22Rv1 (cell line): ENCODE measurements at regions not wholly inside any gene's neighbourhood (a gene's known extent, or its start where the extent isn't known, plus 50 kb on each side); places are given as distances from the start of the nearest gene placed in this dataset.

Experiments
- ZFX ChIP-seq: fragments of 450-650 bp; IDR thresholded peaks from 2 replicates; pipeline ENCODE4 v1.6.1; 2017; ENCODE audit warnings: antibody characterized with exemption, borderline replicate concordance
- TF ChIP-seq, protein P1 (sequence below): fragments of 450-650 bp; IDR thresholded peaks from 2 replicates; pipeline ENCODE4 v1.5.1; 2017; ENCODE audit warnings: mild to moderate bottlenecking

DNA sequence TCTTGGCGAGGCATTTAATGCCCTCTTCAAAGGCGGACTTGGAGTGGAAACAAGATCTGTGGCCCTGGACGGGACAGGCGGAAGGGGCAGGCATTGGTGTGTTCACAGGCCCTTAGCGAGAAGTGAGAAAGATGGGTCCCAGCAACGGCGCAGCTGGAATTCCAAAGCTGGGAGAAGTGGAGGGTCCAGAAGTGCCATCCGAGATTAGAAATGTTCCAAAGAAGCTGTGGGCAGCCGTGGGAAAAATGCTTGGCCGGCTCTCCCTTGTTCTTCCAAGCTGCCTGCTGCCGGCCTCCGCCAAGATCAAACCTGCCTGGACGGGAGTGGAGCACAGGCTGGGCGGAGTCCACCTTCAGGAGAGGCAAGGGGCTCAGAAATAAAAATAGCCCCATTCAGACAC, 69.4 kb upstream of the ACTRT2 start:
- TF ChIP-seq, protein P1, sequence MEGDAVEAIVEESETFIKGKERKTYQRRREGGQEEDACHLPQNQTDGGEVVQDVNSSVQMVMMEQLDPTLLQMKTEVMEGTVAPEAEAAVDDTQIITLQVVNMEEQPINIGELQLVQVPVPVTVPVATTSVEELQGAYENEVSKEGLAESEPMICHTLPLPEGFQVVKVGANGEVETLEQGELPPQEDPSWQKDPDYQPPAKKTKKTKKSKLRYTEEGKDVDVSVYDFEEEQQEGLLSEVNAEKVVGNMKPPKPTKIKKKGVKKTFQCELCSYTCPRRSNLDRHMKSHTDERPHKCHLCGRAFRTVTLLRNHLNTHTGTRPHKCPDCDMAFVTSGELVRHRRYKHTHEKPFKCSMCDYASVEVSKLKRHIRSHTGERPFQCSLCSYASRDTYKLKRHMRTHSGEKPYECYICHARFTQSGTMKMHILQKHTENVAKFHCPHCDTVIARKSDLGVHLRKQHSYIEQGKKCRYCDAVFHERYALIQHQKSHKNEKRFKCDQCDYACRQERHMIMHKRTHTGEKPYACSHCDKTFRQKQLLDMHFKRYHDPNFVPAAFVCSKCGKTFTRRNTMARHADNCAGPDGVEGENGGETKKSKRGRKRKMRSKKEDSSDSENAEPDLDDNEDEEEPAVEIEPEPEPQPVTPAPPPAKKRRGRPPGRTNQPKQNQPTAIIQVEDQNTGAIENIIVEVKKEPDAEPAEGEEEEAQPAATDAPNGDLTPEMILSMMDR = no peak
- TF ChIP-seq ZFX = no peak
